Suppressor macrophage treated with lipopolysaccharide for 1 hour (primary cell): ENCODE measurements at regions not wholly inside any gene's neighbourhood (a gene's known extent, or its start where the extent isn't known, plus 50 kb on each side); places are given as distances from the start of the nearest gene placed in this dataset.

Experiments
- DNase-seq, 3 donors: peaks; one replicate each; pipeline ENCODE4 v3.0.0-alpha.2; 2020 to 2022

DNA sequence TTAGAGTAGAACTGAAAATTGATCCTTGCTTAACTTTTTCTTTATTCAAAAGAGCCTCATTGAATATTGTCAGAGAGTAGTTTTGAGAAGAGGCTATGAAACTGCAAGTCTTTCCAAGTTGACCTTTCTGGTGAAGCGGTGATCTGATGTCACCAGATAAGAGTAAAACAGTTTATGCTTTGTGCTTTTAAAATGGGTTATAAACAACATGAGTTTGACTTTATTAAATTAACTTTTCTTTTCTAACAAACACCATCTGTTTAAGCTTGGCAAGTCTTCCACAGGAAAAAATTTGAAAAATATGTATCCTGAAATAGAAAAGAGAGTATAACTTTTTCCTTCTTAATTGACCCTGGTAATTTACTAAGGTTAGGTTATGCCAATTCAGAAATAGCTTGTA is 408.7 kb upstream of the NOVA1 start:
- DNase-seq: no peak

- DNase-seq: no peak
These were observed 410.4 kb upstream of the NOVA1 start for GRCh38 chr14:27008187-27008586.

GRCh38 chr14:27012641-27013040 is 414.8 kb upstream of the NOVA1 start:
- DNase-seq: no peak

- no peak for DNase-seq
These were observed 415.8 kb upstream of the NOVA1 start for GRCh38 chr14:27013678-27014077.

GRCh38 chr14:27015065-27015464 is 417.2 kb upstream of the NOVA1 start:
- DNase-seq: no peak

DNA sequence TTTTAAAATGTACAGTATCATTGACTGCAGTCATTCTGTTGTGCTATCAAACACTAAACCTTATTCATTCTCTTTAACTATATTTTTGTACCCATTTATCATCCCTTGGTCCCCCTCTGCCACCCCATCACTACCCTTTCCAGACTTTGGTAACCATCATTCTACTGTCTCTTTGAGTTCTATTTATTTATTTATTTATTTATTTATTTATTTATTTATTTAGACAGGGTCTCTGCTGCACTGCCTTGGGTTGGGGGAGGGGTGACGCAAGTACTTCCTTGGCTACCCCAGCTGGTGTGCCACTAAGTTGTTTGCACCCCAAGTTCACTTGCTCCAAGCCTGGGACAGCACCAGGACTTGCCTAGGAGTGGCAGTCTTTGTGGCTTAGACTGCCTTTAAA is 427.8 kb upstream of the NOVA1 start:
- DNase-seq: no peak

GRCh38 chr14:27026097-27026496 is 428.3 kb upstream of the NOVA1 start:
- DNase-seq: no peak

- no peak for DNase-seq
These were observed 442.7 kb upstream of the NOVA1 start for GRCh38 chr14:27040552-27040951.

DNA sequence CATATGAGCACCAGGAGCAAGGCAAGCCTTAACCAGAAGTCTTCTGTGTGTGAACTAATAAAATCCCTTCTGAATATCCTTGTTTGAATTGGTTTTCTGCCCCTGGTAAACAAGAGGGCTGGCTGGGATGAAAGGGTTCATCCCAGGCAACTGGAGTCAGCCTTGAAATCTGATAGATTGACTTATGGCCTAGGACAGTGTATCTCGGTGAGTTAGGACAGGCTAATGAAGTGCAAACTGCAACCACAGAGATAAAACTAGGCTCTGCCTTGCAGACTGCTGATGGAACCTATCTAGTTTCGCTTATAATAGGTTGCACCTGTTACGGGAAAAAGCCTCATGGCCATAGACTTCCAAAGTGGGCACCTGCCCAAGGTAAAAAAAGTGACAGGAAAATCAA is 451.9 kb upstream of the NOVA1 start:
- no peak for DNase-seq

DNA sequence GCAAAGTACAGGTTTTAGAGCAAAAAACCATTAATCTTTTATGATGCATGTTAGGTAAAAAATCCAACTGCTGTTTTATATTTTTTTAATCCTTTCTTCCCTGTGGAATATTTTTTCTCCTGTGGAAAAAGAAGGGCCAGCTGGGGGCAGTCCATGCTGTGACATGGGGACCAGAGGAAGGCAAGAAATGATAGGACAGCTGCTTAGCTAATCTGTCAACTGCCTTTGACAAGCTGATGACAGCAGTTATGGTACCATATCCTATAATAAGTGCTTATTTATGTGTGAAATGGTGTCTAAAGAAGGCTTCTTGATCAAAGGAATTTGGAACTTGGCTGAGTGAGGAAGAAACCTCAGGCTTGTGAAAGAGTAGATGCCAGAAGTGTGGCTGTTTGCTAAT is 452.4 kb upstream of the NOVA1 start:
- DNase-seq: no peak

DNA sequence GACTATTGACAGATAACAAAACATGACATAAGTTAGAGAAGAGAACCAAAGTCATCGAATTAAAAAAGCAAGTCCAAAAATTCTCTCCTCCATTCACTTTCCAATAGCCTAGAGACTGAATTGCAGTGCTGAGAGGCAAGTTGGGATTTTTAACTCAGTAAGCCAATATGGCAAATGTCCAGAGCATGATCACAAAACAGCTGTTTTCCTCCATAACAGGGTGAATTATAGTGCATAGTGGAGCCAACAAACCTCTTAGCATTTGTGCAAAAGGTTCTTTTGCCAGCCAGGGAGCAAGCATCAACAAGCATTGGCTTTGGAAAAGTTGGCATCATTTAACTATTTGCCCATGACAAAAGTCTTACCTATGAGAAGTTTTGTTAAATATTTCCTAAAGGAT is 458.8 kb upstream of the NOVA1 start:
- DNase-seq: no peak

DNA sequence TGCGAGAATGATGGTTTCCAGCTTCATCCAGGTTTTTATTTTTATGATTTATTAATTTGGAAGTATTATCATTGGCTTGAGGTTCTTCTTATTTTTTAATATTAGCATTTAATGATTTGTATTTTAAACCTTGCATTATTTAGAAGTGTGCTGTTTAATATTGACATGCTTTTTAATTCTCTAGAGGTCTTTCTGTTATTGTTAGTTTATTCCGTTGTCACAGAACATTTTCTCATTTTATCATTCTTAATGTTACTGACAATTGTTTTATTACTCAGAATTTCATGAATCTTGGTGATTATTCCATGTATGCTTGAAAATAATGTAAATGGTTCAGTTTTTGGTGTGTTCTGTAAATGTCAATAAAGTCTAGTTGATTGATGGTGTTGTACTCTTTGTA is 463.5 kb upstream of the NOVA1 start:
- DNase-seq: no peak

DNA sequence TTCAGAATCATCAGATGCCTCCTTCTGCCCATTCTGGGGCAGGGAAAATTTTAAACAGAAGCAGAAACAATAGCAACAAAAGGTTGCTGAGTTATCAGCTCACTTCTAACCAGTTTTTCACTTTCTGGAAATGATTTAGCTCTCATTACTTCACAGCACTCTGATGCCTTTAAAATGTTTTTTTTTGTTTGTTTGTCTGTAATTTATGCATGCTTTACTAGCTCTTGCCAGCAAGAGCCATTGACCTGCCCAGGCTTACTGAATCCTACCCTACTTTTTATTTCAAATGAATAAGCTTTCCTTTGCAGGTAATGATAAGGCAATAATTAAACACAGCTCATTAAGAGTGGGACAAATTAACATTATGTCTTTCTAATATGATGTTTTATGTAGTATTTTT is 466.1 kb upstream of the NOVA1 start:
- no peak for DNase-seq

- no peak for DNase-seq
These were observed 468.1 kb upstream of the NOVA1 start for GRCh38 chr14:27065886-27066285.

DNA sequence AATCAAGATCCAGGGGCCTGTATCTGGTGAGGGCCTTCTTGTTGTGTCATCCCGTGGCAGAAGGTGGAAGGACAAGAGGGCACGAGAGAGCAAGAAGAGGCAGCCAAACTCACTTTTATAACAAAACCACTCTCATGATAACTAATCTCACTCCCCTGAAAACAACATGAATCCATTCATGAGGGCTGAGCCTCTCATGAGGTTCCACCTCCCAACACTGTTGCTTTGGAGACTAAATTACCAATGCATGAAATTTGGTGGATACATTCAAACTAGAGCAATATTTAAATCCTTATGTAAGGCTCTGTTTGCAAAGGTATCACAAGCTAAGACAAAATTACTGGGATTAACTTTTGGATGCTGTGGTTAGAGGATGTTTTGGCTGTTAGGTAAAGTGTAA is 470.1 kb upstream of the NOVA1 start:
- no peak for DNase-seq

DNA sequence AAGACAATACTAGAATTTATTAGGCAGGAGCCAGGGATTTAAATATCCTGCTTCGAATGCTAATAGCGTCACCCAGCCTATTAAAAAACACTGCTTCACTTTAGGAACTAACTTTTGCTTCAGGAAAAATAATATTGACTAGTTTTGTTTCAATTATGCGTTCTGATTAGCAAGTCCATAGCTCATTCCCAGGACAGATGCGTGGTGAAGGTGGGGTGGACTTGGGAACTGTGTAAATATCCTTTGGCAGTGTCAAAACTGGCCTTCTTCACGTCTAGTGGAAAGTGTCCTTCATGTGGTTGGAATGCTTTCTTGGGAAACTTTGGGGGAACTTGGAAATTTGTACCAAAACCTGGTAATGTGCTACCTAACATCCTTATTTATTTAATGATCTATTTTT is 474.8 kb upstream of the NOVA1 start:
- DNase-seq: no peak

GRCh38 chr14:27075503-27075902 is 477.7 kb upstream of the NOVA1 start:
- no peak for DNase-seq

- DNase-seq: no peak
These were observed 479.4 kb upstream of the NOVA1 start for GRCh38 chr14:27077214-27077613.

DNA sequence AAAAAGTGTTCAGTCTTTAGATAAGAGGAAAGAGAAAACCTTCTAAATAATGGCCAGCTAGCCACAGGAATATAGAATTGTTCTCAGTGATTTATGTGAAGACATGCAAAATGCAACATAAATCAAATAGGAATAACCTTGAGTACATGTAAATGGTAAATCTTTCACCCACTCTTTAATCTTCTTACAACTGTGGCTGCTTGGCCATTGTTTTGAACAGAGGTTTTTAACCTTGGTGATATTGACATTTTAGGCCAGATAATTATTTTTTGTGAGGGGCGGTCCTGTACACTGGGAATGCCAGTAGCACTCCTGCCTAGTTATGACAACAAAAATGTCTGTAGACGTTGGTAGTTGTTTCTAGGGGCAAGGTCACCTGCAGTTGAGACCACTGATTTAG is 479.9 kb upstream of the NOVA1 start:
- DNase-seq: no peak

GRCh38 chr14:27078191-27078590 is 480.4 kb upstream of the NOVA1 start:
- DNase-seq: no peak

- no peak for DNase-seq
These were observed 481.9 kb upstream of the NOVA1 start for GRCh38 chr14:27079716-27080115.

DNA sequence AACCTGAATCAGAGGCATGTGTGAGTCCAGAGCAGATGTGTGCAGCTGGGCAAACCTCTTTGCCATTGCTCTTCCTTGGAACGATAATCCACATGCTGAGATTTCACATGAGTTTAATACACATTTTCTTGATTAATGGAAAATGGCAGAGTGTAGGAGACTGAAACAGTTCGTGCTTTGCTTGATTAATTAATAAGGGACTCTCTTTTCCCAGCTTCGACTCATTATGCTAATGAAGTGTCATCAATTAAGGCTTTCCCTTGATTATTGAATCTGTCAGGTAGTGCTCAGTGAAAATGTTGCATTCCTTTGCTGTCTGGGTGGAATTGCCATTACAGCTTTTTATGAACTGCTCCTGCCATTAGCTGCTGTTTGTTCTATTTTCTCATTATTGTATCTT is 487.7 kb upstream of the NOVA1 start:
- no peak for DNase-seq

DNA sequence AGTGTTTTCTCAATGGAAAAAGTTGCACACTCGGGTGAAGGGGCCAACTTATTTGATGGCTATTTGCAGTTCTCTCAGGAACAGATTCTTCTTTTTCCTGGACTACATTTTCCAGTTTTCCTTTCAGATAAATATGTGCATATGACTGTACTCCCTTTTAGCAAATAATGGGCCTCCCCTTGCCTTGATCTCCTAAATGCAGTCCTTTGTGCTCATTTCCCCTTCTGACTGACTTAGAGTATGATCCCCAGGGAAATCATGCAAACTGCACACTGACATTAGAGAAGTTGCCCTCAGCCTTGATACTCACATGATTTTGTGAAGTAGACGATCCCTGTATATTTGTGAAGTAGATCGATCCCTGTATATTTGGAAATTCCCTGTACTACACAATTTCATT is 492.9 kb upstream of the NOVA1 start:
- no peak for DNase-seq

DNA sequence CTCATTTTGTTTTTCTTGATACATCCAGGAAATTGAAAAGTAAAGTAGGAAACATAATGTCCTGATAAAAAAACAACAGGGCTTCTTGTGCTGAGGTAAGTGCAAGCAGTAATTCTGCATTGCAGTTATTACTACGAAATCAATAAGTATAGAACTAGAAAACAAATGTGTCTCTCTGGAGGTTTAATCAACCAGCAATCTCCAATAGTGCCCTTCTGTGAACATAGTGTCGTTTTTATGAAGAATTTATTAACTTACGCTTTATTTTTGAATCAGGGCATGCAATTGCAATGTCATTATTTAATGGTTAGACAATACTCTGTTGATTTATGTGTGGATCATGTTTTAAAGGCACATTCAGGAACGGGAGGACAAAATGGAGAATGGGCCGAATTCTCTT is 494.1 kb upstream of the NOVA1 start:
- no peak for DNase-seq

DNA sequence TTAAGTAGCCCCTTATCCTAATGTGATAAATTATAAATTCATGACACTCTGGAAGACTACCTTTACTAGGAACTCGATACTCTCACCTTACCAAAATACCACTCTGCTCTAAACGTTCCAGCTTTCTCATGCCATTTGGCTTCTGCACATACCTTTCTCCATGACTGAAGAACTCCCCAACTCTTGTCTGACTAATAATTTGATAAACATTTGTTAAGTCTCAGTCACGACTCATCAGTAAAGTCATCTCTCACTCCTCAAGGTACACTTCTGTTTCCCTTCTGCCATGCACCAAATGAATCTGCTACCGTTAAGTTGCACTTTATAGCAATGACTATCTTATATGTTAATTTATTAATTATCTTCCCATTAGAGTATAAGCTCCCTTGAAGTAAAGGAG is 498.3 kb upstream of the NOVA1 start:
- DNase-seq: no peak

DNA sequence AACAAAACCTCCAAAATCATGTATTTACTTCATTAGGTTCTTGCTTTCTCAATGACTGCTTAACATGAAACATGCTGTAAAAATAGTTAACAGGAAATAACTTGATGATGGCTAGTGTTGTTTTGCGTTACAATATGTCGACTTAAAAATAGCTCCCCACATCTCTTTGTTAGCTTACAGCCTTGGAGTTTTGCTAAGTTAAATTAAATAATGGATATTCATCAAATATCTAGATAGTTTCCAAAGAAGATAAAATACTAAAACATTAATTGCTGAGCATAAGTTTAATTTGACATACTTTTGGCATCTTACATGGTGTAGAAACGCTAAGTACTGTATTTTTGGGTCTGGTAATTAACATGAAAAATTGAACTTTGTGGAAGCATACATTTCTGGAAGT is 500.6 kb upstream of the NOVA1 start:
- no peak for DNase-seq
